ENCODE measurements at regions not wholly inside any gene's neighbourhood (a gene's known extent, or its start where the extent isn't known, plus 50 kb on each side); places are given as distances from the start of the nearest gene placed in this dataset.

DNA sequence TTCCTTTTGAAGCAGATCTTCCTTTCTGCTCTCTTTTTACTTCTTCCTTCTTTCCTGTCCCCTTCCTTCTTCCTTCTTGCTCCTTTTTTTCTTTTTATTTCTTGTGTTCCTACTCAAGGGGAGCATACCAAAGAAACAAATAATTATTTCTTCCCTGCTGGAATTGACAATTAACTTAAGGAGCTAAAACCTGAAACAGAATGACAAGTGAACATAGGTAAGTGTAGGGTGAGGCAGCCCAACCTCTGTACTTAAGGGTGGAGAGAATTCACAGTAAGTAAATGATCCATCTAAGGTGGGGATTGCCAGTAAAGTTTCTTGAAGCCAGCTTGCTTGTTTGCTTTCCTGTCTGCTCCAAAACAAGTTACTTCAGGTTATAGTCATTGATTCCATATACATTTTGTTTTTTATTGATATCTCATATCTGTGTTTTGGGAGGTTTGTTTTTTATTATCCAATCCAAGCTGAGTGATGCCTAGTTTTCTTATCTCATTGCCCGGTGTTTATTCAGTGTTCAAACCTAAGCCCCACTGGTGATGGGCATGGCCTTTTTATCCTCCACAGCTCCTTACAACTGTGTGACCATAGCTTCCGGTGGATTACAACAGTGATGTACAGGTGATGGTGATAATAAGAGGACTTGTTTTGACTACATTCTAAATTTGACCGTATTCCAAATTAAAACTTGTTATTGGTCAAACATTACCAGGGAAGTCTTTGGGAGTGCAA is 133.2 kb upstream of the IVNS1ABP start:
- H2AFZ ChIP-seq (ENCODE audit: insufficient read depth, low read length, poor library complexity) = no peak overlapping the region
- no peak overlapping the region for H4K12ac ChIP-seq (ENCODE audit: low read depth, low read length)
- no peak overlapping the region for H3K9ac ChIP-seq (ENCODE audit: low read length)
- H3K4me3 ChIP-seq (ENCODE audit: low read depth, low read length) = no peak overlapping the region
- no peaks in the 10 kb centered on the region for H3K79me1 ChIP-seq (ENCODE audit: low read length)
- H3K4me2 ChIP-seq (ENCODE audit: low read length) = no peak overlapping the region
- H2BK120ac ChIP-seq (ENCODE audit: insufficient read depth, low read length, poor library complexity) = no peak overlapping the region
- no peak overlapping the region for H4K8ac ChIP-seq (ENCODE audit: low read depth, low read length)
- H3K9me3 ChIP-seq (ENCODE audit: insufficient read depth, low read depth, low read length) = no peaks in the 10 kb centered on the region
- H3K4ac ChIP-seq (ENCODE audit: low read depth, low read length) = no peak overlapping the region
- H2BK12ac ChIP-seq (ENCODE audit: low read length) = no peak overlapping the region
- WGBS (ENCODE audit: extremely low coverage, insufficient coverage, insufficient read length) = no CpG with 5 or more reads among the region's 3 CpGs
- no peaks in the 10 kb centered on the region for H3K79me2 ChIP-seq (ENCODE audit: control insufficient read depth, insufficient read depth, low read length, poor library complexity)
- H3K14ac ChIP-seq (ENCODE audit: low read length) = no peak overlapping the region
- no peak overlapping the region for H3K23ac ChIP-seq (ENCODE audit: low read length)
- no peak overlapping the region for H3K27ac ChIP-seq (ENCODE audit: low read depth, low read length)
- no peaks in the 10 kb centered on the region for H3K36me3 ChIP-seq (ENCODE audit: control insufficient read depth in 1 of 2, insufficient read depth in 2 of 2, low read length in 2 of 2)
- H4K91ac ChIP-seq (ENCODE audit: low read depth, low read length) = no peak overlapping the region
- H3K18ac ChIP-seq (ENCODE audit: low read length) = no peak overlapping the region
- no peak overlapping the region for H2AK5ac ChIP-seq (ENCODE audit: low read length)
- no peaks in the 10 kb centered on the region for H3K27me3 ChIP-seq (ENCODE audit: insufficient read depth, low read length)
- H2BK5ac ChIP-seq (ENCODE audit: low read depth, low read length, poor library complexity) = no peak overlapping the region
- no peak for DNase-seq
- no peaks in the 10 kb centered on the region for H3K4me1 ChIP-seq (ENCODE audit: control insufficient read depth in 1 of 2, insufficient read depth in 2 of 2, low read length in 2 of 2)

DNA sequence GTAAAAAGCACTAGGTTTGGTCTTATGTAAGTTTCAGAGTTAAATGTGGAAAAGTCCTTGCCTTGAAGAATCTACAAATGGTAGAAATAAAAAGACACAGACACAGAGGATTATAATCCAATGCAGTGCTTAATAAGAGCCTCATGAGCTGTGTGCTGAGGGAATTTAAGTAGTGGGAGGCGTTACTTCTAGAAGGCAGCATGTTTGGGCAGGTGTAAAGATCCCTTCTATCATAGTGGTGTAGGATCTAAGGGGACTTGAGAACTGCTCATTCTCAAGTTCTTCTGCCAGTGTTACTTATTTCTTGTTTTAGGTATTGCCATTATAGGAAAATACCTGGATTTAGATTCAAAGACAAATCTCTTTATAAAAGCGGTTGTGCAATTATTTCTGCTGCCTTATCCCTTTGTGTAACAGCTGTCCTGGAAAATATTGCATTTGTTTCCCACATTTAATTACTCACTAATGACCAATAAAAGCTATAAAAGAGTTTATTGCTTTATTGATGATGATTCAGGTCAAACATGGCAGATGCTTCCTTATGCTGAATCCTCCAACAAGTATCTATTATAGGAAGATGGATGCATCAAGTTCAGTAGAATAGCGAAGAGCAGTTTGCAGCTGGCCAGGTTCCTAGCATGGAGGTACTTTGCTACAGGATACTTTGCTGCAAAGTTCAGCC is 132.5 kb upstream of the IVNS1ABP start:
- Histone ChIP-seq H3K18ac (ENCODE audit: low read length) (no peak overlapping the region), H3K23ac (ENCODE audit: low read length) (no peak overlapping the region), H4K12ac (ENCODE audit: low read depth, low read length) (no peak overlapping the region), H3K9me3 (ENCODE audit: insufficient read depth, low read depth, low read length) (no peaks in the 10 kb centered on the region), H2BK120ac (ENCODE audit: insufficient read depth, low read length, poor library complexity) (no peak overlapping the region), H3K9ac (ENCODE audit: low read length) (no peak overlapping the region), H2AFZ (ENCODE audit: insufficient read depth, low read length, poor library complexity) (no peak overlapping the region), H3K4me3 (ENCODE audit: low read depth, low read length) (no peak overlapping the region), H2BK5ac (ENCODE audit: low read depth, low read length, poor library complexity) (no peak overlapping the region), H3K36me3 (ENCODE audit: control insufficient read depth in 1 of 2, insufficient read depth in 2 of 2, low read length in 2 of 2) (no peaks in the 10 kb centered on the region), H3K4me2 (ENCODE audit: low read length) (no peak overlapping the region), H3K27me3 (ENCODE audit: insufficient read depth, low read length) (no peaks in the 10 kb centered on the region), H3K14ac (ENCODE audit: low read length) (no peak overlapping the region), H3K4ac (ENCODE audit: low read depth, low read length) (no peak overlapping the region), H3K79me2 (ENCODE audit: control insufficient read depth, insufficient read depth, low read length, poor library complexity) (no peaks in the 10 kb centered on the region), H2AK5ac (ENCODE audit: low read length) (no peak overlapping the region), H3K79me1 (ENCODE audit: low read length) (no peaks in the 10 kb centered on the region), H2BK12ac (ENCODE audit: low read length) (no peak overlapping the region), H3K27ac (ENCODE audit: low read depth, low read length) (no peak overlapping the region), H4K8ac (ENCODE audit: low read depth, low read length) (no peak overlapping the region), H3K4me1 (ENCODE audit: control insufficient read depth in 1 of 2, insufficient read depth in 2 of 2, low read length in 2 of 2) (no peaks in the 10 kb centered on the region), H4K91ac (ENCODE audit: low read depth, low read length) (no peak overlapping the region)
- no peak for DNase-seq
- WGBS (ENCODE audit: extremely low coverage, insufficient coverage, insufficient read length) = no CpG with 5 or more reads among the region's 3 CpGs

DNA sequence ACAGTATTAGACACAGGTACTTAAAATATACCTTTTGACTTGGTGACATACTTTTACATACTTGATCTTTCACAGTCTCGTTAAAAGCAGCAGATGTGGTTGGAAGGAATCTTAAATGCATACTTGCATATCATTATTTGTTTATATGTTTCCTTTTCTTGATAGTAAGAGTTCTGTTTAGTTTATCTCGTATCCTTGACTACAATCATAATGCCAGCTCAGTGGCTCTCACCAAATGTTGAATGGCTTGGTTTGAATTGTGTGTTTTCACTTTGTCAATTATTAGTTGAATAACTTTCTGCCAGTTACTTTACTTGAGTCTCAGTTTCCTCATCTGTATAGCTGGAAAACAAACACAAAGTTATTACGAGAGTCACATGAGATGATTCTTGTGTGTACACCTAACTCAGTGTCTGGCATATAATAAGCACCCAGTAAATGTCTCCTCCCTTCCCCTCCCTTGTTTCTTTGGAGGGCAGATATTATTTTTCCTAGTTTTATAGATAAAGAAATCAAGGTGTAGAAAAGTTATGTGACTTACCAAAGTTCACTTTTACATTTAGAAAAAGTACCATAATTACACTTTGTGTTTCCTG is 131.6 kb upstream of the IVNS1ABP start:
- H3K9ac ChIP-seq (ENCODE audit: low read length) = no peak overlapping the region
- no peak overlapping the region for H3K27ac ChIP-seq (ENCODE audit: low read depth, low read length)
- no peak overlapping the region for H2AK5ac ChIP-seq (ENCODE audit: low read length)
- no peaks in the 10 kb centered on the region for H3K9me3 ChIP-seq (ENCODE audit: insufficient read depth, low read depth, low read length)
- no peak overlapping the region for H4K12ac ChIP-seq (ENCODE audit: low read depth, low read length)
- no peak overlapping the region for H4K91ac ChIP-seq (ENCODE audit: low read depth, low read length)
- DNase-seq = peak in 1 of 2 donors; percentile 3
- no peak overlapping the region for H2AFZ ChIP-seq (ENCODE audit: insufficient read depth, low read length, poor library complexity)
- H3K4ac ChIP-seq (ENCODE audit: low read depth, low read length) = no peak overlapping the region
- no peak overlapping the region for H3K4me3 ChIP-seq (ENCODE audit: low read depth, low read length)
- no peaks in the 10 kb centered on the region for H3K27me3 ChIP-seq (ENCODE audit: insufficient read depth, low read length)
- no peaks in the 10 kb centered on the region for H3K79me1 ChIP-seq (ENCODE audit: low read length)
- H3K4me1 ChIP-seq (ENCODE audit: control insufficient read depth in 1 of 2, insufficient read depth in 2 of 2, low read length in 2 of 2) = no peaks in the 10 kb centered on the region
- no peak overlapping the region for H3K18ac ChIP-seq (ENCODE audit: low read length)
- H3K14ac ChIP-seq (ENCODE audit: low read length) = no peak overlapping the region
- no CpG with 5 or more reads among the region's 3 CpGs for WGBS (ENCODE audit: extremely low coverage, insufficient coverage, insufficient read length)
- H3K4me2 ChIP-seq (ENCODE audit: low read length) = no peak overlapping the region
- H2BK12ac ChIP-seq (ENCODE audit: low read length) = no peak overlapping the region
- H3K79me2 ChIP-seq (ENCODE audit: control insufficient read depth, insufficient read depth, low read length, poor library complexity) = no peaks in the 10 kb centered on the region
- no peak overlapping the region for H2BK120ac ChIP-seq (ENCODE audit: insufficient read depth, low read length, poor library complexity)
- H3K23ac ChIP-seq (ENCODE audit: low read length) = no peak overlapping the region
- H4K8ac ChIP-seq (ENCODE audit: low read depth, low read length) = no peak overlapping the region
- no peak overlapping the region for H2BK5ac ChIP-seq (ENCODE audit: low read depth, low read length, poor library complexity)
- no peaks in the 10 kb centered on the region for H3K36me3 ChIP-seq (ENCODE audit: control insufficient read depth in 1 of 2, insufficient read depth in 2 of 2, low read length in 2 of 2)

- Histone ChIP-seq H3K4ac (ENCODE audit: low read depth, low read length) (no peak overlapping the region), H3K27me3 (ENCODE audit: insufficient read depth, low read length) (no peaks in the 10 kb centered on the region), H3K27ac (ENCODE audit: low read depth, low read length) (no peak overlapping the region), H3K4me1 (ENCODE audit: control insufficient read depth in 1 of 2, insufficient read depth in 2 of 2, low read length in 2 of 2) (peaks cover 4 to 5% of the 10 kb centered on the region in 2 experiments), H3K36me3 (ENCODE audit: control insufficient read depth in 1 of 2, insufficient read depth in 2 of 2, low read length in 2 of 2) (peaks cover 0 to 1% of the 10 kb centered on the region in 2 experiments), H3K23ac (ENCODE audit: low read length) (no peak overlapping the region), H3K18ac (ENCODE audit: low read length) (no peak overlapping the region), H3K4me2 (ENCODE audit: low read length) (no peak overlapping the region), H2BK120ac (ENCODE audit: insufficient read depth, low read length, poor library complexity) (no peak overlapping the region), H2AFZ (ENCODE audit: insufficient read depth, low read length, poor library complexity) (no peak overlapping the region), H2BK12ac (ENCODE audit: low read length) (no peak overlapping the region), H3K79me1 (ENCODE audit: low read length) (peaks cover 7% of the 10 kb centered on the region), H2BK5ac (ENCODE audit: low read depth, low read length, poor library complexity) (no peak overlapping the region), H4K91ac (ENCODE audit: low read depth, low read length) (no peak overlapping the region), H3K9me3 (ENCODE audit: insufficient read depth, low read depth, low read length) (no peaks in the 10 kb centered on the region), H3K4me3 (ENCODE audit: low read depth, low read length) (no peak overlapping the region), H2AK5ac (ENCODE audit: low read length) (no peak overlapping the region), H3K14ac (ENCODE audit: low read length) (no peak overlapping the region), H3K79me2 (ENCODE audit: control insufficient read depth, insufficient read depth, low read length, poor library complexity) (peaks cover 2% of the 10 kb centered on the region), H3K9ac (ENCODE audit: low read length) (no peak overlapping the region), H4K12ac (ENCODE audit: low read depth, low read length) (no peak overlapping the region), H4K8ac (ENCODE audit: low read depth, low read length) (no peak overlapping the region)
- DNase-seq = no peak
Observed at GRCh38 chr1:185446131-185446530, 129.1 kb upstream of the IVNS1ABP start.
